HL-60 (cell line): ENCODE measurements at regions not wholly inside any gene's neighbourhood (a gene's known extent, or its start where the extent isn't known, plus 50 kb on each side); places are given as distances from the start of the nearest gene placed in this dataset.
A peak's percentile ranks its signal among the peaks of the same experiment; 100 is the strongest.

Experiments used
- DNase-seq, 2 experiments: peaks; one replicate each; pipeline ENCODE4 v3.0.0-alpha.2; 2010 to 2020; ENCODE audit warnings: low read depth in 1 of 2, low spot score in 1 of 2
- H3K27ac ChIP-seq: fragments of 250-450 bp; sonication (Bioruptor Pico); replicated peaks from 2 replicates; pipeline ENCODE4 v1.5.1; 2020; ENCODE audit warnings: mild to moderate bottlenecking, moderate library complexity
- H3K27me3 ChIP-seq: fragments of 250-450 bp; sonication (Bioruptor Pico); 2 replicates; pipeline ENCODE4 v1.5.1; 2021; ENCODE audit warnings: mild to moderate bottlenecking, moderate library complexity; ENCODE audit not compliant: insufficient read depth, poor library complexity, severe bottlenecking
- H3K4me3 ChIP-seq: replicated peaks from 2 replicates; pipeline ENCODE4 v1.5.1; 2011; ENCODE audit warnings: mild to moderate bottlenecking, control low read depth, low read length; ENCODE audit not compliant: insufficient read depth
- GABPA ChIP-seq: IDR thresholded peaks from 2 replicates; pipeline ENCODE4 v1.6.1; 2012; ENCODE audit warnings: low read depth
- POLR2AphosphoS5 ChIP-seq: IDR thresholded peaks from 2 replicates; pipeline ENCODE4 v1.6.1; 2012; ENCODE audit warnings: low read depth
- SPI1 ChIP-seq: IDR thresholded peaks from 2 replicates; pipeline ENCODE4 v1.6.1; 2012; ENCODE audit warnings: low read depth, mild to moderate bottlenecking, borderline replicate concordance
- TF ChIP-seq, protein P1 (sequence below): IDR thresholded peaks from 2 replicates; pipeline ENCODE4 v1.6.1; 2012; ENCODE audit warnings: low read depth; ENCODE audit not compliant: insufficient replicate concordance
- TF ChIP-seq, protein P2 (sequence below): IDR thresholded peaks from one replicate; pipeline ENCODE4 v1.5.1; 2011; ENCODE audit warnings: low read length, control low read depth, inconsistent platforms; ENCODE audit not compliant: insufficient read depth

DNA sequence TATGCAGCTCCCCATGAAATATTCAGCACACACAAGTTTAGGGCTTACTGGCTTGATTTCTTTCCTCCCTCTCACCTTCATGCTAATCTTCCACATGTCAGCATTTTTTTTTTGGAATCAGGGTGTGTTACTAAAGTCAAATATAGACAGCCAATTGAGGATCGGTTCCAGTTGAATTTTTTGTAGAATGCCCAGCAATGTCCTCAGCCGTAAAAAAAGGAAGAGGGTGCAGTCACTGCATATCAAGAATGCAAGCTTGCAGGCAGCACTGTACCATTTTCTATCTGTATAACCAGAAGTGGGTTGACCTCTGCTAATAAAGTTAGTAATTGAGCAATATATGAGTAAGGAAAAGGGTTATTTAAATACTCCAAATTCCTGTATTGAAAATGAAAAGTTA lies 51.4 kb upstream of the CHMP2B start:
- H3K27me3 ChIP-seq: no peaks in the 10 kb centered on the region
- no peak overlapping the region for H3K4me3 ChIP-seq
- DNase-seq: no peak
- TF ChIP-seq GABPA (no peak), SPI1 (no peak), POLR2AphosphoS5 (no peak)
- TF ChIP-seq, protein P1, sequence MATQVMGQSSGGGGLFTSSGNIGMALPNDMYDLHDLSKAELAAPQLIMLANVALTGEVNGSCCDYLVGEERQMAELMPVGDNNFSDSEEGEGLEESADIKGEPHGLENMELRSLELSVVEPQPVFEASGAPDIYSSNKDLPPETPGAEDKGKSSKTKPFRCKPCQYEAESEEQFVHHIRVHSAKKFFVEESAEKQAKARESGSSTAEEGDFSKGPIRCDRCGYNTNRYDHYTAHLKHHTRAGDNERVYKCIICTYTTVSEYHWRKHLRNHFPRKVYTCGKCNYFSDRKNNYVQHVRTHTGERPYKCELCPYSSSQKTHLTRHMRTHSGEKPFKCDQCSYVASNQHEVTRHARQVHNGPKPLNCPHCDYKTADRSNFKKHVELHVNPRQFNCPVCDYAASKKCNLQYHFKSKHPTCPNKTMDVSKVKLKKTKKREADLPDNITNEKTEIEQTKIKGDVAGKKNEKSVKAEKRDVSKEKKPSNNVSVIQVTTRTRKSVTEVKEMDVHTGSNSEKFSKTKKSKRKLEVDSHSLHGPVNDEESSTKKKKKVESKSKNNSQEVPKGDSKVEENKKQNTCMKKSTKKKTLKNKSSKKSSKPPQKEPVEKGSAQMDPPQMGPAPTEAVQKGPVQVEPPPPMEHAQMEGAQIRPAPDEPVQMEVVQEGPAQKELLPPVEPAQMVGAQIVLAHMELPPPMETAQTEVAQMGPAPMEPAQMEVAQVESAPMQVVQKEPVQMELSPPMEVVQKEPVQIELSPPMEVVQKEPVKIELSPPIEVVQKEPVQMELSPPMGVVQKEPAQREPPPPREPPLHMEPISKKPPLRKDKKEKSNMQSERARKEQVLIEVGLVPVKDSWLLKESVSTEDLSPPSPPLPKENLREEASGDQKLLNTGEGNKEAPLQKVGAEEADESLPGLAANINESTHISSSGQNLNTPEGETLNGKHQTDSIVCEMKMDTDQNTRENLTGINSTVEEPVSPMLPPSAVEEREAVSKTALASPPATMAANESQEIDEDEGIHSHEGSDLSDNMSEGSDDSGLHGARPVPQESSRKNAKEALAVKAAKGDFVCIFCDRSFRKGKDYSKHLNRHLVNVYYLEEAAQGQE: no peak
- TF ChIP-seq, protein P2, sequence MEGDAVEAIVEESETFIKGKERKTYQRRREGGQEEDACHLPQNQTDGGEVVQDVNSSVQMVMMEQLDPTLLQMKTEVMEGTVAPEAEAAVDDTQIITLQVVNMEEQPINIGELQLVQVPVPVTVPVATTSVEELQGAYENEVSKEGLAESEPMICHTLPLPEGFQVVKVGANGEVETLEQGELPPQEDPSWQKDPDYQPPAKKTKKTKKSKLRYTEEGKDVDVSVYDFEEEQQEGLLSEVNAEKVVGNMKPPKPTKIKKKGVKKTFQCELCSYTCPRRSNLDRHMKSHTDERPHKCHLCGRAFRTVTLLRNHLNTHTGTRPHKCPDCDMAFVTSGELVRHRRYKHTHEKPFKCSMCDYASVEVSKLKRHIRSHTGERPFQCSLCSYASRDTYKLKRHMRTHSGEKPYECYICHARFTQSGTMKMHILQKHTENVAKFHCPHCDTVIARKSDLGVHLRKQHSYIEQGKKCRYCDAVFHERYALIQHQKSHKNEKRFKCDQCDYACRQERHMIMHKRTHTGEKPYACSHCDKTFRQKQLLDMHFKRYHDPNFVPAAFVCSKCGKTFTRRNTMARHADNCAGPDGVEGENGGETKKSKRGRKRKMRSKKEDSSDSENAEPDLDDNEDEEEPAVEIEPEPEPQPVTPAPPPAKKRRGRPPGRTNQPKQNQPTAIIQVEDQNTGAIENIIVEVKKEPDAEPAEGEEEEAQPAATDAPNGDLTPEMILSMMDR: no peak
- H3K27ac ChIP-seq: no peak overlapping the region

DNA sequence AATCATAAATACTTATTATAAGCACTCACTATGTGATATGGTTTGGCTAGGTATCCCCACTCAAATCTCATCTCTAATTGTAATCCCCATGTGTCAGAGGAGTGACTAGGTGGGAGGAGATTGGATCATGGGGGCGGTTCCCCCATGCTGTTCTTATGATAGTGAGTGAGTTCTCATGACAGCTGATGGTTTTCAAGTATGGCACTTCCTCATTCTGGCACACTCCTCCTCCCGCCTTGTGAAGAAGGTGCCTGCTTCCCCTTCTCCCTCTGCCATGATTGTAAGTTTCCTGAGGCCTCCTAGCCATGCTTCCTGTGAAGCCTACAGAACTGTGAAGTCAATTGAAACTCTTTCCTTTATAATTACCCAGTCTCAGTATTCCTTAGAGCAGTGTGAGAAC lies 53.3 kb upstream of the CHMP2B start:
- peak; percentile 3 to 62 for DNase-seq
- Histone ChIP-seq H3K27ac (no peak overlapping the region), H3K4me3 (no peak overlapping the region), H3K27me3 (no peaks in the 10 kb centered on the region)
- TF ChIP-seq, protein P1: no peak
- no peak for TF ChIP-seq POLR2AphosphoS5
- peak; percentile 98 for TF ChIP-seq SPI1

DNA sequence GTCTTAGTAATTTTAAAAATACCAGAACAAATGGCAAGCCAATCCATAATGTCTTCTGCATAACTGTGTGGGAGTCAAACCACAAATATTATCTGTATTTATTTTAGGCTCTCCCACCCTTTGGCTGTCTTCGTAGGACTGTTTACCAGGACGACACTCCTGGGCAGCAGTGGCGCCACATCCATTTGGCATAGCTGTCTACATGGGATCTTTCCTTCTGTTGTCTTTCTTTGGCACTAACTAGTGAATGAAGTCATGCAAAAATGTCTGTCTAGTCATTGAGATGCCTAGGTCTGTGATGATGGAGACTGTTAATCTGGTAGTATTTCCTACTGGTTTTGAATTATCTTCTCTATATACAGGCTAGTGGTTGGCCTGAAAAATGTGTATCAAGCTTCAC lies 54.0 kb upstream of the CHMP2B start:
- TF ChIP-seq, protein P1: no peak
- TF ChIP-seq SPI1 (no peak), GABPA (no peak), POLR2AphosphoS5 (no peak)
- TF ChIP-seq, protein P2: no peak

More for the DNA sequence above, 54.0 kb upstream of the CHMP2B start:
- Histone ChIP-seq H3K27ac (no peak overlapping the region), H3K4me3 (no peak overlapping the region), H3K27me3 (no peaks in the 10 kb centered on the region)
- no peak for DNase-seq
